GM19324 (cell line): ENCODE measurements at regions not wholly inside any gene's neighbourhood (a gene's known extent, or its start where the extent isn't known, plus 50 kb on each side); places are given as distances from the start of the nearest gene placed in this dataset.

Experiments
- ATAC-seq: cut with Tn5 transposase; IDR thresholded peaks from one replicate; pipeline ENCODE4 v1.9.1; 2021; ENCODE audit warnings: mild to moderate bottlenecking, moderate library complexity; ENCODE audit not compliant: unreplicated experiment, low FRiP score

DNA sequence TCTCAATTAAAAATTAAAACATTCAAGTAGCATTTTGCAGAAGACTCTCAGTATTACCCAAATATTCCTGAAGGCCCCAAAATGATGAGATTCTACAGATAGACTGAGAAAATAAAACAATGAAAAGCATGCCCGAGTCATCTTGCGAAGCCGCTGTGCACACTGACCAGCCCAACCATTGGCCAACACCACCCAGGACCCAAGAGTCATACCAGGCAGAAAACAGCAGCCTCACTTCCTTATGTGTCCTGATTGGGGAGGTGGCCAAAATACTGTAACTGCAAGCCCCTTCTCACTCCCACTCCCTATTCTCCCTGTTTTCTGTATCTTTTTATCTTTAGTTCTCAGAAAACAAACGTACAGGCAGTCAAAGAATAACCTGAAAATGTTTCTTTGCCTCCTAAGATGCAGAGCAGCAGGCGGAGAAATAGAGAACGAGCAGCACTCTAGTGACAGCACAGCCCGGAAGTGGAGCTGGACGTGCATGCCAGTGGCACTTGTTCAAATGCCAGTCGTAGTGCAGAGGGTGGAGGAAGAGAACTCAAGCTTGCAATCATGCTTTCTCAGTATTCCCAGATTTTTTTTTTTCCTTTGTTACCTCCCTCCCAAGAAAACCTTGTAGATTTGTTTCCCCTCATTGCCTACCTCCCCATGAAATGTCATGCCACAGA, 182.3 kb upstream of the SOX9 start:
- ATAC-seq = no peak

DNA sequence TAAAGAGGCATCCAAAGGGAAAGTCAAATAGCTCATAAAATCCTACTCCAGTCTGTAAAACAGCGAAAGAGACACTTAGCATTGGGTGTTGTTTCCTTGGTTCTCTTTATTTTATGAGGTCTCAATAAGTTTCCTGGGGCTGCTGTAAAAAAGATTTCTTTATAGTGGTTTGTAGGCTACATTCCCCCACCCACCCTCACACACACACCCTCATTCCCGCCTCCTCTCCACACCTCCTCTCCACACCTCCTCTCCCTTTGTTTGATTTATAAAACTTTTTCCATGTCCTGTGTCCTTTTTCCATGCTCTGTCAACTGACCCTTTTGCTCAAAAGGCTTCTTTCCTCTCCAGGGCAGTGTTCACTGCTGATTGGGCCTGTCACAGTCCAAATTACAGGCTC, 178.9 kb upstream of the SOX9 start:
- no peak for ATAC-seq

DNA sequence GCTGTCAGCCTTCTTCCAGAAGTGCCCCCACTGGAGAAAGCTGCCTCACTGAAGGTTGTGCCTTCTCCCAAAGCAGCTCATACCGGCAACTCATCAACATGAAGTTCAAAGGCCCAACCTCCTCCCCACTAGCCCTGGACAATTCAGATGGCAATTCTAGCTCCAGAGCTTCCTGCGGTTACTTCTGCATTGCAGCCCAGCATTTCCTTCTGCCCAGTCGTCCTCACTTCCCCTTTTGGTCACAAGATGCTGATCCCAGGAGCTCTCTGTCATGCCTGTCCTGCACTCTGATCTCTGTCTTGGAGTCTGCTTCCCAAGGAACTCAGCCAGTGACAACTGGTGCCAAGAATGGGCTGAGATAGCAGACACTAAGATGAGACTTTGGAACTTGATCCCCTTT, 178.2 kb upstream of the SOX9 start:
- no peak for ATAC-seq

DNA sequence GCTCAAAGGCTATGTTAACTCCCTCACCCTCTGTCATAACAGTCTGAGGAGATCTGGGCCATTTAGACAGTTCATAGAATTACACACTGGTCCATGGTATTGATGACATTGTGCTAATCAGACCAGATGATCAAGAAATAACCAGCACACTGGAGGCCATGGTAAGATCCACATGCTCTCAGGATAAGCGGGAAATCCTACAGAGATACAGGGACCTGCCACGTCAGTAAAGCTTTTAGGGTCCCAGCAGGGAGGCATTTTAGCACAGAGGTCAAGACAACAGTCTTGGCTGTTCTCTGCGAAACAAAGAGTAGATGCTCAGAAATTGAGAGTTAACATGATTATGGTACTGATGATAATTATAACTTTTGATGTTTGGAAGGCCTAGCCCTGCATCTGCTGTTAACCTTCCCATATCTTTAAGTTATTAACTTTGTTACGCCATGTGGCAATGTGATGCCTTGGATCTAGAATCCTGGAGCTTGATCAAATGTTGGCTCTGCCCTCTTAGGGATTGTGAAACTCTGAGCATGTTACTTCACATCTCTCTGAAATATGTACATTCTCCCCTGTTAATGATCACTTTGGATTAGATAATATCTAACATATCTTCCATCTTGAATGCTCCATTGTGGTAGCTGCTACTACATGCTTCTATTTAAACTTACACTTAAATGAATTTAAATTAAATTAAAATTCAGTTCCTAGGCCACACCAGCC, 172.0 kb upstream of the SOX9 start:
- ATAC-seq = no peak

DNA sequence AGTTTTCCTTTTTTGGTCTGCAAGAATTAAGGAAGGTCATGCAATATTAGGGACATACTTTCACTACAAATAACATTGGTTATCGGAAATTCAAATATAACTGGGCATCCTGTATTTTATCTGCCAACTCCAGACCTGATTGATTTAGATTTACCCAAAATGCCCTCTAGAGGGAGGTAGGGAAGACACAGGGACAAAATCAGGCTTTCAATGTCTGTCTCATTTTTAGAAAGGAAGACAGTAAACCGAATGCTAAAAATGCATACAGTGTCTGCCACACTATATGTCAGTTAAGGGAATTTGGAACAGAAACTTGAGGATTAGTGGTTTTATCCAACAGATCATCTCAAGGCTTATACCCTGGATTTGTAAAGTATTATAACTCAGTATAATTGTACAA, 161.7 kb upstream of the SOX9 start:
- ATAC-seq = no peak

- ATAC-seq = no peak
Observed at GRCh38 chr17:71963351-71963750, 157.5 kb upstream of the SOX9 start.

GRCh38 chr17:71963791-71964190, 157.0 kb upstream of the SOX9 start:
- no peak for ATAC-seq

- no peak for ATAC-seq
Observed at GRCh38 chr17:71964559-71964958, 156.3 kb upstream of the SOX9 start.

DNA sequence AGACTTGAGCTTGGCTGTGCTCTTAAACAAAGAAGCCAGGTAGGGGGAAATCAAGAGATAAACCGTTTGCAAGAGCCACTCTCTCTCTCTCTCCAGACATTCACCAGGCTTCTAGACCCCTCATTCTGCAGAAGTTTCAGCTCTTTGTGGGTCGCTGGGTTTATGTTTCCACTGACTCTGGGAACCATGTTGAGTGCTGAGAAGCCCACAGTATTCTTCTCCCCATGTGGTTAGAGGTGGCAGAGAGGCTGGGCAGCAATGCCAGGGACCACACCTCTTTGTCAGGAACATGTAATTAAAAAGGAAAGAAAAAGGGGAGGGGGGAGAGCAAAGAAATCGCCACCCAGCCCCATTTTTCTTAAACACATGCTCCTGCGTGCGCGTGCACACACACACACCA, 154.8 kb upstream of the SOX9 start:
- no peak for ATAC-seq

- no peak for ATAC-seq
Observed at GRCh38 chr17:71966459-71967313, 154.1 kb upstream of the SOX9 start.

DNA sequence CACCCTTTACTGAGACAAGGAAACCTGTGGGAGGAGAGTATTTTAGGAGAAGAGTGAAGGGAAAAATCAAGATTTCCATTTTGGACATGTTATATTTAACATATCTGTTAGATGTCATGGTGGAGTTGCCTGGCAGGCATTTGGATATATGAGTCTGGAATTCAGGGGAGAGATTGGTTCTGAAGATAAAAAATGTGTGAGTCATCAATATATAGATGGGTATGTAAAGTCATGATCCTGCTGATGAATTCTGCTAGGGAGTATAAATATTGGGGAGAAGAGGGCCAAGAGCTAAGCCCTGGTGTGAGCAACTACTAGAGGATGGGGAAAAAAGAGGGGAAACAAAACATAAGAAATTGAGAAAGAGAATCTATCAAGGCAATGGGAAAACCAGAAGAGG, 151.3 kb upstream of the SOX9 start:
- ATAC-seq = no peak

- no peak for ATAC-seq
Observed at GRCh38 chr17:71970312-71970711, 150.5 kb upstream of the SOX9 start.

DNA sequence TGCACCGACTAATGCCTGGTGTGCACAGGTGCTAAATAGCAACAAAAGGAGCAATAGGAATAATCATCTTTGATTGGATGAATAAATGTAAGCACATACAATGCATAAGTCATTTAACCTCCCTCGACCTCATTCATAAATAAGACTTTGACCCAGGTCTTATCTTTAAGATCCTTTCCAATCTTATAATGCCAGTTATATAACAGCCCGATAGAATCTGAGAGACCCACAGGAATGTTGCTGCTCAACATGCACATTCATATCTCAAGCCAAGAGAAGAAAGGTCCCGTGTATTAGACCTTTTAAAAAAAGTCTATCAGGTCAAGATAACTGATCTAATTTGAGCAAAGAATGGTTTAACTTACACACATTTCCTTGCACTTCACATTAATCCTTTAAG, 146.8 kb upstream of the SOX9 start:
- no peak for ATAC-seq

DNA sequence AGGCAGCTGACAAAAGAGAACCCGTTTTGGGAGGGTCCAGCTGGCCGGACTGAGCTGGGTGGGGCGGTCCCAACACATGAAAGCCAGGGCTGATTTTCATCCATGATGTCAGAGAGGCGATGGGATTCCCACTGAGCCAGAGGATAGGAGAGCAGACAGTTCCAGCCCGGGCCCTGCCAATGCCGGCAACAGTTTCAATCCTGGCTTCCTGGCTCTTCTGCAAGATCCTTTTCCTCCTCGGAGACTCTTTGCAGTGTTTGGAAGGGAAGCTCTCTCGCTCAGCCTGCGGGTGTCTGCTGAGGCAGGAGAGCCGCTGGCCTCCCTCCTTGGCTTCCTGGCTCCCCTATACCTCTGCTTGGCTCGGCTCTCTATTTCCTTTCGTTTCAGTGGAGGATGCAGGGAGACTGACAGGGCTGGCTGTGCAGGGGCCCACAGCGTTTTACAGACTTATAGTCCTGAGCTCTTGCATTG, 145.5 kb upstream of the SOX9 start:
- ATAC-seq = no peak

DNA sequence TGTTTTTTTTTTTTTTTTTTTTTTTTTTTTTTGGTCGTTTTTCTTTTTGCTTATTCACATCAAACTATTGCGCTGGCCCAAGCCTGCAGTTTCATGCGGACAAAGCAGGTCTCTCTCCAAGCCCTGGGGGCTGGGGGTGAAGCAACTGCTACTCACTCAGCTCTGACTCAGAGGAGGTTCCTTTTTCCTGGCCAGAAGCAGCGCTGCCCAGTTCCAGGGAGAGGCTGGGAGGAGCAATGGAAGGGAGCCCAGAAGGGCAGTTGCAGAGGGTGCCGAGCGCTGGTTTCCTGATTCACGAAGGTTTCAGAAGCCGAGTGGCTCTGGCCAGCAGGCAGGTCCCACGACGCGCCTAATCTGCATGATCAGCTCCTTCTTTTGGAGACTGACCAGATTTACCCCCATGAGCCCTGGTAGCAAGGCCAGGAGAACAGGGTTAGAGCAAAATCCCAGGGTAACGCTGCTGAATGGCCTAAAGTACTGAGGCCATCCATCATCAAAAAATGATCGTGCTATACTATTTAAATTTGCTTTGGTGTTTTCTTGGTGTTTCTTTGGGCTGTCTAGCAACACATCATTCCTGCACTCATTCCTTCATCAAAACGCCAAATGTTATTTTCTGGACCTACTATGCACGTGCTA, 144.7 kb upstream of the SOX9 start:
- ATAC-seq = no peak

- ATAC-seq = no peak
Observed at GRCh38 chr17:71978435-71978834, 142.4 kb upstream of the SOX9 start.

DNA sequence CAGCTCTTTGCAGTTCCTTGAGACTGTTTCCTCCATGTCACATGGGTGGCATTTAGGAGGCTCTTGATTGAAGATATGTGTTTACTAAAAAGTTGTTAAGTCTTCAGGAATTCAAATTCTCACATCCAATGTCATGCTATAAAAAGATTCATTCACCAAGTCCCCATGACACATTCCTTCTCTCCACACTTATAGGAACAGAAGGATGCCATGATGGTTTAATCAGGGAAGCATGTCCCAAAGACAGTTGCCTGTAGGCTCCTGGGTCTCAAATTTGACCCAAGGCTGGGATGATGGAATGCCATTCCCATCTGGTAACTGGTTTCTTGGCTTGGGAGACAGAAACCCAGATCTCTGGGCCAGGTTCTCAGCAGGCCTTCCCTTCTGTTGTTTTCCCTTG, 140.6 kb upstream of the SOX9 start:
- ATAC-seq = no peak

GRCh38 chr17:71983828-71984227, 137.0 kb upstream of the SOX9 start:
- ATAC-seq = no peak

DNA sequence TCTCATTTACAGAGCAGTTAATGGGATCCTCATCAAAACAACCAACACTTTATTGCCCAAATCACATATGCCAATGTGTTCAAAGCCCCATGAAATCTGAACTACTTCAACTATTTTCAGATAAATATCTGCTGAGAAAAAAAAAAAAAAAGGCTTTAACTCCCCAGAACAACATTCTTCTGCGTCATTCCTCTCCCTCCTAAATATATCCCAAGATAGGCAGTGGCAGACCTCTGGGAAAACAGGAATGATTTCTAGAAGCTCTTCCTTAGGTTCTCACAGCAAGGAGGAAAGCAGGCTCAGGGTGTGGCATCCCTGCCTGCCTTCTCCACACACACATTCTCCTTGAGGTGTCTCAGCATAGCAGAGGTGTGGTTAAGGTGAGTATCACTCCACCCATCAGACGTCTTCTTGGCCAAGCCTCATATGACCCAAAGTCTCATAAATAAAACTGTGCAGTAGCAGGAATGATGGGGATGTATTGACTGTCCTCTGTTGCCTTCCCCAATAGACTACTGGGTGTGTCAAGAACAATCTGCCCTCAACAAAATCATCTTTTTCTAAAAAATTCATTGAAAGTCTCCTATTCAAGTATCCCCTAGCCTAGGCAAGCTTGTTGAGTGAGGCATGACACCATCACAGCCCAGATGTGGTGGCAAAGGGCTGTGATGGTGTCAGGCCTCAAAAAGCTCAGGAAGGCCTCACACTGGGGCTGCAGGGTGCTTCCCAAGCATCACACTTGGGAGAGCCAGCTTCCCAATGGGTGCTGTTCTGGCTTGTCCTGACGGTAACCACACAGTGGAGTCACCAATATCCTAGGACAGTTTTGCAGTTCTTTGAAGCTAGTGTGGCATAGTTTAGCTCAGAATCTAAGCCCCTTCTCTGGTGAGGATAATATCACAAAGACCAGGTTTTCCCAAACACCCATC, 135.4 kb upstream of the SOX9 start:
- ATAC-seq = no peak

DNA sequence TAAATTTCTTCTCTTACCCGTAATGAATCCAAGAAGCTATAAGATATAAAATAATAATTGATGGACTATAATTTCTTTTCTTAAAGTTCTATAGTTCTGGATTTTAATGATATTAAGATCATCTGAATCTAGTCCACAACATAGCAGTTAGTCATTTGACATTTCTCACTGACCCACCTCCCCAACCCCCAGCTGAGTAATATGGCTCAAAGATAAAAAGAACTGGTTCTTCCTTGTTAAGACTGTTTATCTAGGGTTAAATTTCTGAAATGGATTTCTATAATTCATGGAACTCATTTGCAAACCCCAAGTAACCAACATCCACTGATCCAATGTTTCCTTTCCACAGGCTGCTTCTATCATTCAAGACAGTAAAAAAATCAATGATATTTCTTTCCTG, 133.9 kb upstream of the SOX9 start:
- ATAC-seq = no peak
